Mucosa of gallbladder (tissue), 1 donor: ENCODE measurements at regions not wholly inside any gene's neighbourhood (a gene's known extent, or its start where the extent isn't known, plus 50 kb on each side); places are given as distances from the start of the nearest gene placed in this dataset.

Source experiments
- DNase-seq: peaks from one replicate; pipeline ENCODE4 v3.0.0-alpha.2; 2020; ENCODE audit warnings: low spot score
- donor health status: DM: no; HTN: no; CAD: no.

DNA sequence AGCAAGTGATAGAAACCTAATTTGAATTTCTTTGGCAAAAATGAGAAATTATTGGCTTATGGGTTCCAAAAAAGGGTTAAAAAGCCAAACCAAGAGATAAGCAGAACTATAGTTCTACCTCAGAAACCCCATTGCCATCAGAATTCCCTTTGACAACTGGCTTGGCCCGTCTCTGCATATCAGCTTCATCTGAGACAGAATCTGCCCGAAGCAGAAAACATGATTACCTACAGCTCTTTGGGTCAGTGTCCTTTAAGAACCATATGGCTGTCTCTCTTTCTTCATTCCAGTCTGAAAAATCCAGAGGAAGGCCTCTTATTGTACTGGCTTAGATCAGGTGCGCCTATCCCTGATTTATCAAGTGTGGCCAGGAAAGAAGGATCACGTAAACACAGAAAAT lies 49.8 kb upstream of the AGPS start:
- no peak for DNase-seq
